HG03378 (cell line): ENCODE measurements at regions not wholly inside any gene's neighbourhood (a gene's known extent, or its start where the extent isn't known, plus 50 kb on each side); places are given as distances from the start of the nearest gene placed in this dataset.

ENCODE experiments used
- ATAC-seq: cut with Tn5 transposase; IDR thresholded peaks from one replicate; pipeline ENCODE4 v1.9.1; 2021; ENCODE audit warnings: mild to moderate bottlenecking, moderate library complexity; ENCODE audit not compliant: unreplicated experiment

DNA sequence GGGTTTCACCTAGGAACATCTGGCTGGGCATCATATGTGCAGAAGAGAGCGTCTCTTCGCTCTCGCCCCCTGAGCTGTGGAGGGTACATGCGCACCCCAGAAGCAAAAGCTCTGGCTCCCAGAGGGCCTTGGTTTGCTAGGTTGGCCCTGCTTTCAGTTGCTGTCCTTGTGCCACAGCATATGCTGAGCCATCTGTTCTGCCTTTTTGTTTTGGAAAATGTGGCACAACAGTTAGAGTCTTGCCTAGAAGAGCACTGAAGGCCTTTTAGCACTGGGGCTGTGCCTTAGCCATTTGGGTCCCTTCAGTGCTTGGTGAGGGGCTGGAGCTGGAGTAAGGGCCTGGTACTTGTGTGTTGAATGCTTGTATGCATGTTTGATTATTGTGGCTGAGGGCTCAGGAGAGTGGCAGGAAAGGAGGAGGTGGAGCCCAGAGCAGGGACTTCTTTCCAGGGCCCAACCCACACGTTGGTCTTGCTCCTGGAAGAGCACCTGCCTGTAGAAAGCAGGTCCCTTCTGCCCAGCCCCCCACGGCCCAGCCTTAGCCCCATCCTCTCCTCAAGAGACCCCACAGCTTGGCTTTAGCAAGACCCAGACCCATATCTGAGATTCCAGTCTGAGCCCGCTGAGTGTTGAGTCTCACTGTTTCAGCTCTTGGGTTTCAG is 113.7 kb downstream of the SLC25A47 start:
- no peak for ATAC-seq

DNA sequence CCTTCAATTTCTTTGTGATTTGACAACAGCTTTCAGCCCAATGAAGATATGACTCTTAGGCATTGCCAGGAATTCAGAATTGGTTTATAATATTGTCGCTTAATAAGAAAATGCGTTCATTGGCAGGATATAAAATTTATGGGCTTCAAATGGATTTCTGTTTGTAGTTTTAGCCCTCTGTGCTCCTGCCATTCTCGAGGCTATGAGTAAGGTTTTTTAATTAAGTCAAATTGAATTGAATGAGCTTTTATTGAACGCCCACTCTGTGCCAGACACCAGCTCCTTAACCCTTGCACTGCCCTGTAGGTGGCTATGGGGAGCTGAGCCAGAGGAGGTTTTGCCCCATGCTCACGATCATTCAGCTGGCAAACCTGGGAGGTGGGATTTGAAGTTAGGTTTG is 115.1 kb downstream of the SLC25A47 start:
- no peak for ATAC-seq

DNA sequence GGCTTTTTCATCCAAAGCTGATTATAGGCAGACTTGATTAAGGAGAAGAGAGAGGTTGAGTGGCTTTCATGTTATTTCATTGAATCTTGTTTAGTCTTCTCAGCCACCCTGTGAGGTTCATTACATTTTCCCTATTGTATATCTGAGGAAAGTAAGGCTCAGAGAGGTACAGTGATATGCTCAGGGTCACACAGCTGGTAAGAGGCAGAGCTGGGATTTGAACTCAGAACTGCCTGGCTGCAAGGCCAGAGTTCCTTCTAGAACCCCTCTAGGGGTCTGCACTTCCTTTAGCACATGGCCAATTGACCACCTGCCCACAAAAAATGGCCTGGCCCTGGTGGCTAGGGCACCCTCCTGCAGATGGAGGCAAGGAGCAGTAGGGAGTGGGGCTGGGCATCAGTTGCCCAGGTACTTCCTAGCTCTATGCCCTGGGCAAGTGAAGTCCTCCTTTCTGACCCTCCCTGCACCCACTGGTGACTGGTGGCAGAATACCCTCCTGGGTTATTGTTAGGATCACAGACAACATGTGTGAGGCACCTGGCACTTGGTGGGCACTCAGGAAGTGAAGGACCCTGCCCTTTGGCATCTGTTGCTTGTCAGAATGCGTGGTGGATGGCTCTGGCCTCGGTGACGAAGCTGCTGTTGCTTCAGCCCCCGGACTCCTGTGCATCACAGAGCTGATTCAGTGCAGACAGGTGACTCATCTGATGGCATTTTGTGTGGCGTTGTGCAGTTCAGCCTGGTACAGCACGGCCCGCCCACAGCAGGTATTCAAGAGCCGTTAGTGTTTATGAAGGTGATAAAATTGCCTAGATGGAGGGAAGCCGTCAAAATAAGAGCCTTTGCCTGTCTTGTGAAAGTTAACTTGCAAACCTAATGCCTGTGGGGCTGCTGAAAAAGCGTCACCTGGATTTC is 115.8 kb downstream of the SLC25A47 start:
- no peak for ATAC-seq

DNA sequence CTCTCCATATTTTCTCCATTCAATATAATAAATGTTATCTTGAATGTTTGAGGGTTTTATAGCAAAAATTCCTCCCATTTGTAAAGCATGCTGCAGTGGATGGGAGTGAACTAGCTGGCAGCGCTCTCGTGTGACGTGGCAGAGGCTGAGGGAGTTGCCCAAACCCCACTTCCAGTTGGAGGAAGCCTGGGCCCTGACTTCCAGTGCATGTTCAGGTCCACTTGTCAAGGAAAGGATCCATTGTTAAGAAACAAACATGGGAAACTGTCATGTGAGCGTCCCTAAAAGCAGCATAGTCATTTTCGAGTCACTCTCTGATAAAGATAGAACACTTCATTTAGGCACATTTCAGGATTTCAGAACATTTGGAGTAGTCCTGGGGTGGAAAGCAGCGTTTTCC is 116.6 kb downstream of the SLC25A47 start:
- ATAC-seq, result no peak

DNA sequence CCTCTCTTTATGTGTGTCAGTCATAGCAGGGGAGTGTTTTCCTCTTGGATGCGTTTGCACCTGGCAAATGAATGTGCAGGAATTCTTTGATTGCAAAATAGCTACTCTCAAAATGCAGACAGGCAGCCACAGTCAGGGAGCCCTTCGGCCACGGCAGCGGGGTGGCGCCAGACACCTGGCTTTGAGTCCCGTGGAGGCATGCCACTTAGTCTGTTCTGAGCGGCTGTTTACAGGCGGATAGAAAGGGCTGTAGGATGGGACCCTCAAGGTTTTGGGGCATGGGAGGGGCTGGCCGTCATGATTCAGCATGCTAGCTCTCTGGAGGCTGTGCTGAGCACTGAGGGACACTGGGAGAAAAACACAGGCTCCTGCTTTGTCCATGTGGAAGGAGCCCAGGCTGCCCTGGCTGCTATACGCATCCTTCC is 117.1 kb downstream of the SLC25A47 start:
- ATAC-seq, result no peak

DNA sequence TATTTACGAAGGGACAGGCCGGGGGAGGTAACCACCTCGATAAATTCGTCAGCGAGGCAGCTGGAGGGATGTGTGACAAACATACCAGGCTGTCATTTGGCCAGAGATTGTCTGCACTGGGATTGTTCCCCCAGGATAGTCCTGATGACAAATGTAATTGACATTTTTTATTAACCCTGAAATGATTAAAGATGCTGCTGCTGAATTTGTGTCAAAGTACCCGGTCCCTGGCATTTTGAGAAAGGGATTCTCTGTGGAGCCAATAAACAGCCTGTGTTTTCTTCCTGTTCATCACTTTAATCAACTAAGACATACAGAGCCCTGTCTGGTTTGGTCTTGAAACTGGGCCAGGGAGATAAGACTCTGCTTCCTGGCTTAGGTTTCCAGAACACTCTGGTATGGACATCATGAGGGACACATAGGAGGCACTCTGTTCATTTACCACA is 117.6 kb downstream of the SLC25A47 start:
- ATAC-seq, result no peak

DNA sequence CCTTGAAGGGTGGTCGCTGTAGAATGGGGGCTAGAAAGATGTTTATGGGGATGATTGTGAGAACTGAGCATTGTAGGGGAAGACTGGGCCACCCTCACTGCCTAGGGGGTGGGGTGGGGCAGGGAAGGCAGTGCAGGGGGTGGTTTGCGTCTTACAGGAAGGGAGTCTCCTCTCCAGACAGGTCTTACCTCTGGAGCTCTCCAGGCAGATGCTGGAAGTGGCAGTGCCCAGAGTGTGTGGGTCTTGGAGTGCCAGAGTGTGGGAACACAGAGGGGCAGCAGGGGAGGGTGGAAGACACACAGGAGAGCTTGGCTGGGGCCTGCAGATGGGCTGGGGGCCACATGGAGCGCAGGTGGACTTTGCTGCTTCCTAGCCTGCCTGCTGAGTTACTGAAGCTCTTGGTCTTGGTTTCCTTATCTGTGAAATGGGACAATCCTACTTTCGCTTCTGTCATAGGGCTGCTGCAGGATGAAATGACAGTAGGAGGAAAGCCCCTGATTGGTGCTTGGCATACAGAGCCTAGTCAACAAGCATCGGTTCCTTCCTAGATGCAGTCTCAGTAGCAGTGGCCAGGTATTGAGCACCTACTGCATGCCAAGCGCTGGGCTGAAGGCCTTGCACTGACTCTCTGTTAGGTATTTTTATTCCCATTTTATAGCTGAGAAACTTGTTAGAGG is 118.3 kb downstream of the SLC25A47 start:
- no peak for ATAC-seq

DNA sequence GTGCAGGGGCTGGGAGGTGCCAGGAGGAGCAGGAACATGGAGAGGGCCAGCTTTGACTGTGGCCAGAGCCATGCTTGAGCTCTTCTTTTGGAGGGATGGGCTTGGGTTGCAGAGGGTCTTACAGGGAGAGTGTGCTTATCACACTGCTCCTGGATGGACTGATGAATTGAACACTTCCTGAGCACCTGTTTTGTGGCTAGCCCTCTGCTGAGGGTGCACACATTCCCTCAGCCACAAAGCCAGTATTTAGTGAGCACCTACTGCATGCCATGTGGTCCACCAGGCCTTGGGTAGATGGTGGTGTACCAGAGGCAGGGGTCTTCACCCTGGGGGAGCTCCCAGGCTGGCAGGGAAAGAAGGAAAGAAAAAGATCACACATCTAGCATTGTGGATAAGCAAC is 118.9 kb downstream of the SLC25A47 start:
- no peak for ATAC-seq

DNA sequence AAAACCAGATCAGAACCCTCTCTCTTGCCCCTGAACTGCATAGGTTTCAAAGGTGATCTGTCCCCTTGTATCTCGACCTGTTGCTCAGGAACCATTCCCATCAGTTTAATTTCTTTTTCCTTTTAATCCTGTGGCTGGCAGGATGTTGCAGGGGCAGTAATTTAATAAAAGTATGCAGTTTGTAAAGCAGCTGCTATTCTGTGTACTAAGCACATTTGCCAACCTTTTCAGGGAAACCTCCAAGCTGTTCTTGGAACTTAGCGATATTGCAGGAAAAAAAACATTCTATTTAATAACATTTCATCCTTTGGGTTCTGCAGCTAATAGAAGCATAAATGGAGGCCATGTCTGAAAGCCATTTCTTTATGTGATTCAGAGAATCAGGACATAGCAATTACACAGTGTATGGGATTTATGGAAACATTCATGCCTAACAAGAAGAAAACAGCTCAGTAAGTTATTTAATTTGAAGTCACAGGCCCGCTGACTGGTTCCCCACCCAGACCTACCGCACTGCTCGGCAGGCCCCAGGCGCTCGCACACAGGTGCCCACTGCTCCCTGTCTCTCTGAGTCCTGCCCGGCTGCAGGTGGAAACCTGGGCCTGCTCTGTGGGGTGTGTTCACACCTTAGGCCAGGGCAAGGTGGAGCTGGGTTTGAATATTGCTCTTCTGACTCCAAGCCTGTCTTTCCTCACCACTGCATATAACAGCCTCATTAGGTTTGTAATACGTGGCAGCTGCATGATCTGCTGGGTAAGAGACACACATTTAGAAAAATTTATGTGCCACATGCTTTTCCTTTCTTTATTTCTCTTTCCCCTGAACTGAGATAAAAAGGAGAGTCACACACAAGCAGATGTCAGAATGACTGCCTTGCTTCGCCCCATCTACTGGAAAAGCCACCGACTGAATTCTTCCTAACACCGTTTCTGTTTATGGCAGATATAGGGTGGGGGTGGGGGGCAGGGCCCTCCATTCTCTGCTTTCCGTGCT is 119.7 kb downstream of the SLC25A47 start:
- no peak for ATAC-seq

DNA sequence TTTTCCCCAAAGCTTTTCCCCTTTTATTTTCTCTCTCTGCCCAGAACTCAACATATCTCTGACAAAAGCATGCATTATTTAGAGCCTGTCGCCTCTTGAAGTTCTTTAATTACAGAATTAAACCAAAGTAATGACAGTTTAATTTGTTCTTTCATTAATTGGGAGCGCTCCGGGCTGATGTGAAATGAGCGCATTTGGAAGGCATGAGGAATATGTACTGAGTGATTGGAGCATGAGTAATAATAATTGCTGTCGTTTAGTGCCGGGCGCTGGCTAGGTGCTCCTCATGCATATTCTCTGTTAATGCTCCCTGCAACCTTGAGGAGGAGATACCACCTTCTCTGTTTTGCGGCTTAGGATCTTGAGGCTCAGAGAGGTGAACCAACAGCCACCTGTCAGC is 120.5 kb downstream of the SLC25A47 start:
- no peak for ATAC-seq

DNA sequence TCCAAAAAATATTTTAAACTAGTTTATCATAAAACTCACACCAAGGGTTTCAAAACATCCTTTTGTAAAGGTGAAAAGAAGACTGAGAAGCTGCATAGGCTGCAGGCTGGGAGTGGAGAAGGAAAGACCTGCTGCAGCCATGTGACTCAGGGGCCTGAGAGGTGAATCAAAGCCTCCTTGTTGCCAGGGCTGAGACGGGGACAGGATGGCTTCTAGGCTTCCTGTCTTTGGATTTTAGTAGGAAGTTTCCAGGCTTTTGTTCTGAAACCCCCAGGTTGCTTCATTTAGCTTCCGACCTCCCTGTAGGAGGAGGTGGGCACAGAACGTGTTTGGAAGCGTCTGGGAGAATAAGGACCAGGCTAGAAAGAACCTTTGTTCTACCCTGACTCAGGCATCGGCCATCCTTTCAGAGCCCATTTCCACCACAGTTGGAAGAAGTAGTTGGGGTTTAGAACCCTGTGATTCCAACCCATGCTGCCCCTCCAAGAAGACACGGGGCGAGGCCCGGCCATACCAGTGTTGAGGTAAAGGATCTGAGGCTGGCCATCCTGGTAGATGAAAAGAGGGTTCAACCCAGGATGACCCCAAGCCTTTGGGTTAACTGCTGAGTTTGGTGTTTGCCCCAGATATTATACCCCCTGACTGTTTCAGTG is 122.4 kb downstream of the SLC25A47 start:
- ATAC-seq, result no peak

DNA sequence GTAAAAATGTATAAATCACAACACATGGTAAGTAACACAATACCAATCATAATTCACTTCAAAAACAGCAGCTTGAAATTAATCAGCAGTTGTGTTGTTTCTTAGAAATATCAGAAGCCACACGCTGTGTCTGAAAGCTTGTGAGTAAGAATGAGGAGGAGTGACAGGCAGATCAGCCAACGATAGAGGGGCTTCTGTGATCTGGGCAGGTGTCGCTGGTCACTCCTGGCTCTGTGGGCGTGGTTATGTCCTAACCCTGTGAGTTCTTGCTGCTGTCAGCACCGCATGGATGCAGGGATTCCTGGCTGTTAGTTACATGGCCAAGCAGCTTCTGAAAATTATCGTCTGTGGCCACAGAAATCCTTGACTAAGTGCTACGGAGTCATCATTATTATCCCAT is 123.4 kb downstream of the SLC25A47 start:
- ATAC-seq, result no peak

DNA sequence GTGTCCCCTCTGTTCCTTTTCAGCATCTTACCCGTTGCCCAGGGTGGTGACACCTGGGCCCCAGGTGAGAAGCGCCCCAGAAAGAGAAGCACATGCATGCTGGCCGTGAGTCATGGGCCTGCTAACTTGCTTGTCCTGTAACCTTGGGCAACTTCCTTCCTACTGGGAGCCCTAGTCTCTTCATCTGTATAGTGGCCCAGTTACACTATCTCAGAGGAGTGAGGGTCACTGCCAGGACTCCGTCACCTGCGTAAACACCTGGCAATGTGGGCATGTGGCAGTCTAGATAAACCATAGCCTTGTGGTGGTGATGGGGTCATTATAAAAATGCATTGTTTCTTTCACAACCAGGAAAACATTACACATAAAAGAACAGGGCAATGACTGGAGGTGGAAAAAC is 125.2 kb downstream of the SLC25A47 start:
- ATAC-seq, result no peak

DNA sequence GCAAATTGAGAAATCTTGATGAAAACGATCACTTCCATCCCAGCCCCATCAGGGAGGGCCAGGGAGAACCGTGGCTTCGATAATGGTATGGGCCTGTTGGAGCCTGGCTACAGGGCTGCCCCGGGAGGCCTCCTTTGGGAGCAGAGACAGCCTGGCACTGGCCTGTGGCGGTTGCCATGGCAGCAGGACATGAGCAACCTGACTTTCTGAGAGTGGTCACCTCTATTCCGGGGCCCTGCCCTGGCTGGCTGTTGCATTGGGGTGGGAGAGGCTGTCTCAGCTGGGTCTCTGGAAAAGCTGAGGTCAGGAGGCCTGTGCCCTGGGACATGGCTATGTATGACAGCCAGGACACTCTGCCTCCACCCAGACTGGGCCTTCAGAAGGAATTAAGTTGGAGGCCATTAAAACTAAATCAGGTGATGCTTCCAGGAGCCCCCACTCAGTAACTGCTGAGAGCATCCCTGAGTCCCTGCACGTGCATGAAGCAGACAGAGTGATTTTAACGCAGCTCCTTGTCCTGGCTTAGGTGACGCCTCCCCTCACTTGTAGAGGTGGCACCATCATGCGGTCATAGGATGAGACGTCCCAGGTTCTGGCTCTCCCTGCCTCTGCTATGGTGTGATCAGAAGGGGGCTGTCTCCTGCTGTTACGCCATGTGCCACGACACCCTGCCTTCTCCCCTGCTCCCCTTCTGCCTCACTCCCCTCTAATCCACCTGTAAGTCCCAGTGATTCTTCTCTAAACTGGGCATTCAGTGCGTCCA is 126.3 kb downstream of the SLC25A47 start:
- no peak for ATAC-seq

DNA sequence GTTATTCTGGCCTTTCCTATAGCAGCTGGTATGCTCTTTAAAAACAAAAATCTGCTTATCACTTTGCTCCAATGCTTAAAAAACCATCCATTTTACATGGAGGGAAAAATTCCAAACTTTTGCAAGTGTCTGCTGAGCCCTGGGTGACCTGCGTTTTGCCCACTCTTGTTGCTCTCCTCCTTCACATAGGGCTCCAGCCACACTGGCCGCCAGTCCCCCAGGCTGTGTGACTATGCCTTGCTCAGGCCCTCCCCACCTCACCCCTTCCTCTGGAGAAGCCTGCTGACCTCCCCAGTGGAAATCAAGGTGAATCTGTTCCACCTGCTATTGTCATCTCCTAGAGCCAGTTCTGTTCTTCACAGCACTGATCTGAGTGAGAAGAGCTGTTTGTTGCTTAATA is 126.9 kb downstream of the SLC25A47 start:
- no peak for ATAC-seq

DNA sequence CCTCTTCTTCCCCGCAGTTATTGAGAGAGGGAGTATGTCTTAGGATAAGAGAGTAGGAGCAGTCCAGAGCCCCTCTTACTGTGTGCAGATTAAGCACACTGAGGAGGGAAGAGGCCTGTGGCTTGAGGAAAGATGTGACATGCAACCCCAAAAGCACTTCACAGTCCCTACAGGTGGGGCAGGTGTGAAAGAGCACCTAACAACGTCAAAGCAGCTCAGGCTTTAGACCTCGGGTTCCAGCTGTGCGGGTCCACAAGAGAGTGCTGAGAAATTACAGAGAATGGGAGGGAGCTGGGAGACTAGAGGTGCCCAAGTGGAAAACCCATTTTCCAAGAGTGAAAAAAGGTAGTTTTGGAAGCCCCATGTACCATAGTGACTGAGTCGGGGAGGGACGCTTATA is 127.6 kb downstream of the SLC25A47 start:
- ATAC-seq, result no peak

DNA sequence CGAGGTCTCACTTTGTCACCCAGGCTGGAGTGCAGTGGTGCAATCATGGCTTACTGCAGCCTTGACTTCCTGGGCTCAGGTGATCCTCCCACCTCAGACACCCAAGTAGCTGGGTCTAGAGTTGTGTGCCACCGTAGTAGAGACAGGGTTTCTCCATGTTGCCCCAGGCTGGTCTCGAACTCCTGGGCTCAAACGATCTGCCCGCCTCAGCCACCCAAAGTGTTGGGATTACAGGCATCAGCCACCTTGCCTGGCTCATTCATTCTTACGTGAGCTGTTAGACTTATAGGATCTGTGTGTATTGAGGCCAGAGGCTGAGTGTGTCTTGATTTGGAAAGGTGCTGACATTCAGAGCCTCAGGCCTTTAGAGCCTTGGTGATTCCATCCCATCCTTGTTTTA is 128.1 kb downstream of the SLC25A47 start:
- ATAC-seq, result no peak

DNA sequence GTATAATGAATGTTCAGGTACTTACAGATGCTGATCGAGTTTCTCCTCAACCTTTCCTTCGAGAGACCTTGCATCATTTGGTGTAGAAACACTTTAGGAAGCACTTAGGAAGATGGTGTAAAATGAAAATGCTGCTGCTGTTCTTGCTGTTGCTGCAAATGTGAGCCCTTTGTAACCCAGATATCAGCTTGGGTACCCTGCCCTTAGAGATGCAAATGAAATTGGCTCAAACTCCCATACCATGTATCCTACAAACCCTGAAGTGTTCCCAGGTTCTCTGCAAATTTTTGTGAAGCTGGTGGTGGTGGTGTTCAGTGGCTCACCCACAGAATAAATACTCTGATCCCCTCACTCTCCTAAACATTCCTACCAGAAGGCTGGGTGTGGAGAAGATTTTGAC is 130.8 kb downstream of the SLC25A47 start:
- no peak for ATAC-seq

DNA sequence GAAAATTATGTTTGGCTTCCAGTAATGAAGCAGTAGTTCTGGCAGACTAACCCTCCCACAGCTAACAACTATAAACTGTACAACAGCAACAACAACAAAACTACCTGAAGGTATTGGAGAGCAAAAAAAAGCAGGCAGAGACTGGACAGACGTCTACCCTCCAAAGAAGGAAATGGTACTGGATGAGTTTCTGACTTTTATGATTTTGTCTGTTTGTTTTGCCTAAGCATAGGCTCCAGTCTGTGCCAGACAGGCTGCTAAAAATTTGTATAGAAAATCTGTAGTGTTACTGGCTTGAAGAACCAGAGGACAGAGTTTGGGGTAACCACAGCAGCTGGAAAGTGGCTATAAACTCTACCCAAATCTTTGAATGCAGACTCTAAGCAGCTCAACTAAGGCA is 131.3 kb downstream of the SLC25A47 start:
- no peak for ATAC-seq
